ENCODE measurements at regions not wholly inside any gene's neighbourhood (a gene's known extent, or its start where the extent isn't known, plus 50 kb on each side); places are given as distances from the start of the nearest gene placed in this dataset.
"Not testable (repeated sequence)": the region's sequence is repeated elsewhere in the genome, so short reads cannot be mapped to it uniquely, and the experiment has no call there.

DNA sequence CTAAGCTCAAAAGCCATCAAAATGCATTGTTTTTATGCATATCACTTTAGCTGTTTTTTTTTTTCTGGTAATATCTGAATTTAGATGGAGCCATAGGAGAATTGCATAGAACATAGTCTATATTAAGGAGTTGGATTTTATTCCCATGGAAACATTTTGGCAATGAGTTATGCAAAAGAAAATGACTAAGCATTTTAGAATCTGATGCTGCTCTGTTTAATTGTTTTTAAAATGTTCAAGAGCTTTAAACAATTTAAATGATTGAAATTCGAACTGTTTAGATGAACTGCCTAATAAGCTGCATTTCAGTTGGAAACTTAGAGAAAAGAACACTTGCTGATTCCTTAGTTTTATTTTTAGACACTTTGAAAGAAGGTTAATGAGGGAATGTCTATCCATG lies 1531.5 kb upstream of the B3GALT2 start:
- DNase-seq (ENCODE audit: low read depth, low spot score), result no peak

DNA sequence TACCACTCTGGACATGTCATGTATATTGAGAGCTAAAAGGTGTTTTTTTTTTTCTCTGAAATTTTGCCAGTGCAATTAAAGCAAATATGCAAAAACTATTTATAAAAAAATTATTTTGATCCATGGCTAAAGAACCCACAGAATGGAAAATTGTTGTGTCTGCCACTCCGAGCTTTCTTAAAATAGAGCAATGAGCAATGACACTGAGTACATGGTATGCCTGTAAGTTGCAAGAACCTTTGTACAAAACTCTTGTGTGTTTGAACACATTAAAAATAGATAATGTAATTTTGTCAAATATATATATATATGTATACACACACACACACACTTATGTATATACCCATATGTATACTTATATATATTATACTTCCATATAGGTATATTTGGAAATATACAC lies 1530.9 kb upstream of the B3GALT2 start:
- no peak for DNase-seq (ENCODE audit: low read depth, low spot score)

DNA sequence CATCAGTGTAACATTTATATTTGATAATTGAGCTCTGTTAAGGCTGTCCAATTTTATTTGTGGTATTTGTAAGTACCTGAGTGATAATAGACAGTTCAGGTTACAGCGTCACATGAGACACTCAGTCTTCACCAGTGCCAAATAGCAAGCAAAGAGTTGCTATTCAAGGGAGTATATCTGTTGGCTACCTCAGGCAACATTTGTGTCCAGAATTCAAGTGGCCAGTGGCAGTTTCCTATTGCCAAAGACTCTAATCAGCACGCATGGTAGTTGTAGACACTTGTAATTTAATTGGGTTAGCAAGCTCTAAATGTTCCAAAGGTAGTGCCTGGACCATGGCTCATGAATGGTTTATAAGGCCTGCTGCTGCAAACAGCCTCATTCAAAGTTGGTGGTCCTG lies 1524.3 kb upstream of the B3GALT2 start:
- DNase-seq (ENCODE audit: low read depth, low spot score), result no peak

- DNase-seq (ENCODE audit: low read depth, low spot score), result no peak
Observed at GRCh38 chr1:194709439-194709838, 1523.0 kb upstream of the B3GALT2 start.

- DNase-seq (ENCODE audit: low read depth, low spot score), result no peak
Observed at GRCh38 chr1:194707074-194707473, 1520.7 kb upstream of the B3GALT2 start.

DNA sequence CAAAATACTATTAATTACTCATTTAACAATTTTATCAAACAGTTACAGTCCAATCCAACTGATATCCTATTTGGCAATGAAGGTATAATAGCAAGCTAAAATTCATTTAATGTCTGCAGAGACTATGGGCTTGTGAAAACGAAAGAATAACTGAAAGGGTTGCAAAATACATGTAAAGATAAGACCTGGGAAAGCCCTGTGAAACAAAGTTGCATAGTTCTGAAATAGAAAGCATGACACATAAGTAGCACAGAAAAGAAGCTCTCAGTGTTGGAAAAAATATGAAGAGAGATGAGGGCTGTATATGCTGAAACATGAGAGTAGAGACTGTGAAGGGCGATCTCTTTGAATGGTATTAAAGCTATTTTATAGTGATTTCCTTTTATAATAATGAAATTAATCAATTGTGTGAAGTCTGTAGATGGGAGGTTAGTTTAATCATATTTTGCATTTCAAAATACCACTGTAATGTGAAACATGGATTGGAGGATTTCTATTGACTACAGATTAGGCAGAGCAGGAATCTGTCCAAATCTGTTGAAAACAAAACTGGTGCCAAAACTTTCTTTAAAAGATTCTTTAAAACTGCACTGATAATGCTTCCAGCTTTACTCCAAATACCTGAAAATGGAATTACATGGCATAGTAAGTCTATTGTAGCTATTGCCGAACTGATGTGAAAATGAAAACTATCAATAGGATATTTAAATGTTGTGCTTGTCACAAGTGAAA lies 1518.9 kb upstream of the B3GALT2 start:
- DNase-seq (ENCODE audit: low read depth, low spot score), result no peak

DNA sequence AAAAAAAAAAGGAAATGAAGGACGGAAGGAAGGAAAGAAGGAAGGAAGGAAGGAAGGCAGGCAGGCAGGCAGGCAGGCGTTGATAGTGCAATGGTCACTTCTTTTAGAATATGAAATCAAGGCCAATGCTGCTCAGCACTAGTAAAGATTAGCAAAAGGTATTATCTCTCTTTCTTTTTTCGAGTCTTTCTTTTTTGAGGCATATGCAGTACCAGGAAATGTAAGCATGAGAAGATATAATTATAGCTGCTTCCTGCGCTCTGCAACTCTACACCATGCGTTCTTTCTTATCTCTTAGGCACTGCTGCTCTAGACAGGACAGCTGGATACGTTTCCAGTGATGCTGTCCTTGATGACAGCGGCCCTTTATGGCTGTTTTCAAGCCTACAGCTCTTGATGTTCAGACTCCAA lies 1512.5 kb upstream of the B3GALT2 start:
- no peak for DNase-seq (ENCODE audit: low read depth, low spot score)

- no peak for DNase-seq (ENCODE audit: low read depth, low spot score)
Observed at GRCh38 chr1:194693244-194693643, 1506.8 kb upstream of the B3GALT2 start.

DNA sequence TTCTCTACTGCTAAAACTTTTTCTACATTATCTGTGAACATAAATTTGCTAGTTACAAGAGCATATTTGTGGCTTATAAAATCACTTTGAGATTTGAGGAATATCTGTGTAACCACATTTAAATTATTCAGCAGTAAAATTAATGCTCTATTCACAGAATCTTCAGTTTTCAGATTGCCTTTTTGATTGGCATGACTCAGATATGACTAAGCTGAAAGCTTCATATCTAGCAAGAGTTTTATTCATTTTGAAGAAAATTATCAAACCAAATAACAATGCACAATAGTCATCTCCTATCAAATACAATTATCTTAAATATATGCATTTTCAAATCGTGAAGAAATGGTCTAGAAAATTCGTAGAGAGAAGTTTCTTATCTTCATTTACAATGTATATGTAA lies 1498.2 kb upstream of the B3GALT2 start:
- no peak for DNase-seq (ENCODE audit: low read depth, low spot score)

GRCh38 chr1:194658090-194658439 lies 1471.7 kb upstream of the B3GALT2 start:
- DNase-seq (ENCODE audit: low read depth, low spot score), result no peak

- DNase-seq (ENCODE audit: low read depth, low spot score), result no peak
Observed at GRCh38 chr1:194654956-194655355, 1468.5 kb upstream of the B3GALT2 start.

- DNase-seq (ENCODE audit: low read depth, low spot score), result no peak
Observed at GRCh38 chr1:194653385-194653784, 1467.0 kb upstream of the B3GALT2 start.

DNA sequence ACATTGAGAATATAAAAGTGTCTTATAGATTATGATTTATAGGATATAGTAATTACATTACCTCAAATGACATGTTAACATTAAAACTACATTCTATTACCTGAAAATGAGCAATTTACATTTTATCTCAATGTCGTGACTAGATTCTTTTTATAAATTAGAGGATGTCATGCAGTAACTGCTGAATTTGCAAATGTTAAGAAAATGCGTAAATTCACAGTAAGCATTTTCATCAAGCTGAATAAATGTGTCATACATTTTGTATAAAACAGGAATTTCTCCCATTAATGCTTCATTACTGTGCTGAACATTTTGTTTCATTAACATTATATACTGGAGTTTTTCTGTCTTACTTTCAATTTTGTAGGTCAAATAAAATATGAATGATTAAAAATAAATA lies 1460.7 kb upstream of the B3GALT2 start:
- DNase-seq (ENCODE audit: low read depth, low spot score), result no peak

DNA sequence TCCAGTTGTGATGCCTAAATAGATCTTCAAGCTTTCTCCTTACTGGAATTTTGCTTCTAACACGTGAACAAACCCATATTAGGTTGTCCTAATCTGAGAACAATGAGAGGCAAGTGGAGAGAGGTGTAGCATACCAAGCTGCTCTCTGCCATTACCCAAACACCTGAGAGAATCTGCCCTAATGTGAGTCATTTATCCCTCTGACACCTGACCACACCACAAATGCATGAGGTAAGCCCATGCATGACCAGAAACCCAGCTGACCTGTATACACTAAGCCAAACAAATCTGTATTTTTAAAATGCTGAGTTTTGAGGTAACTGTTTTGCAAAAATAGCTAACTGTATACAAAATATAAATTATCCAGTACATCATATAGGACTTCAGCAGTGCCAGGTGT lies 1458.1 kb upstream of the B3GALT2 start:
- no peak for DNase-seq (ENCODE audit: low read depth, low spot score)

DNA sequence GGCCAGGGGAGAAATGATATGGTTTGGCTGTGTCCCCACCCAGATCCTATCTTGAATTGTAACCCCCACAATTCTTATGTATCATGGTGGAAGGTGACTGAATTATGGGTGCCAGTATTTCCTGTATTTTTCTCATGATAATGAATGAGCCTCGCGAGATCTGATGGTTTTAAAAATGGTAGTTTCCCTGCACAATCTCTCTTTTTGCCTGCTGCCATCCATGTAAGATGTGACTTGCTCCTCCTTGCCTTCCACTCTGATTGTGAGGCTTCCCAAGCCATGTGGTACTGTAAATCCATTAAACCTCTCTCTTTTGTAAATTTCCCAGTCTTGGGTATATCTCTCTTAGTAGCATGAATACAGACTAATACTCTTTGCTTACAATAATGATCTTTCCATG lies 1453.9 kb upstream of the B3GALT2 start:
- no peak for DNase-seq (ENCODE audit: low read depth, low spot score)

DNA sequence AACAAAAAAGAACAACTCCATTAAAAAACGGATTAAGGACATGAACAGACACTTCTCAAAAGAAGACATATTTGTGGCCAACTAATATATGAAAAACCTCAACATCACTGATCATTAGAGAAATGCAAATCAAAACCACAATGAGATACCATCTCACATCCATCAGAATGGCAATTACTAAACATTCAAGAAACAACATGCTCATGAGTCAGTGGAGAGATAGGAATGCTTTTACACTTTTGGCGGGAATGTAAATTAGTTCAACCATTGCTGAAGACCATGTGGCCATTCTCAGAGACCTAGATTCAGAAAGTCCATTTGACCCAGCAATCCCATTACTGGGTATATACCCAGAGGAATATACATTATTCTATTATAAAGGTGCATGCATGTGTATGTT lies 1442.6 kb upstream of the B3GALT2 start:
- no peak for DNase-seq (ENCODE audit: low read depth, low spot score)

- no peak for DNase-seq (ENCODE audit: low read depth, low spot score)
Observed at GRCh38 chr1:194624833-194625232, 1438.4 kb upstream of the B3GALT2 start.

GRCh38 chr1:194618101-194618500 lies 1431.7 kb upstream of the B3GALT2 start:
- no peak for DNase-seq (ENCODE audit: low read depth, low spot score)

- not testable (repeated sequence) for DNase-seq (ENCODE audit: low read depth, low spot score)
Observed at GRCh38 chr1:194617272-194617671, 1430.9 kb upstream of the B3GALT2 start.

GRCh38 chr1:194616835-194617234 lies 1430.4 kb upstream of the B3GALT2 start:
- no peak for DNase-seq (ENCODE audit: low read depth, low spot score)

- no peak for DNase-seq (ENCODE audit: low read depth, low spot score)
Observed at GRCh38 chr1:194602184-194602583, 1415.8 kb upstream of the B3GALT2 start.

DNA sequence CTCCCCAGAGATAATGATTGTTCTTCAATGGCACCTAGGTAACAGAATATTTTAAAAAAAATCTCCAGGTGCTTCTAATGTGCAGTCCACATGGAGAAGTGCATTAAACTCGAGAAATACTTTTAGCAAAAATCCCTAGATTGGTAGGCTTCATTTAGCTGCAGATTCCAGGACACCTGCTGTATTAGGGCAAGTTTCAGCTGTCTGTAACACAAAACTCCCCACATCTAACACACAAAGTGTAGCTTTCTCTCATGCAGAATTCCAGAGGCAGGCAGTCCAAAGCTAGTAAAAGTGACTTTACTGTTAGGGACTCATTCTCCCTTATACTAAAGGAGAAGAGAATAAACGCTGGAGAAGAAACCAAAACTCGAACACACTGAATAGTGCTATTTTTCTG lies 1414.3 kb upstream of the B3GALT2 start:
- DNase-seq (ENCODE audit: low read depth, low spot score), result no peak

DNA sequence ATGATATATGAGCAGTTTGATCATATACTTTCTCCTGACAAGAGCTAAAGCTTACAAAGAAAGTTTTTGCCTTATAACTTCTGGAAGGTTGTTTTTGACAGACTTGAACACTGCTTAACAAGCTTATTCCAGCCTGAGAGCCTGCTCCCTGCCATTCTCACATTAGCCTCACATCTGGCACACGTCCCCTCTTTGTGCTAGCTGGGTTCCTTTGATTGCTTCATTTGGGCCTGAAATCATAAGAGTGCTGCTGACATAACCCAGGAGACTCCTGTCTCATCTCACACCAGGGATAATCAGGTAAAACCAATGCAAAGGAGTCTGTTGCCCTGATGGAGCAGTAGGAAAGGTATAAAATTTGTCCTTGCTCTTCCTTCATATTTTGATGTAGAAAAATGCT lies 1411.7 kb upstream of the B3GALT2 start:
- no peak for DNase-seq (ENCODE audit: low read depth, low spot score)

DNA sequence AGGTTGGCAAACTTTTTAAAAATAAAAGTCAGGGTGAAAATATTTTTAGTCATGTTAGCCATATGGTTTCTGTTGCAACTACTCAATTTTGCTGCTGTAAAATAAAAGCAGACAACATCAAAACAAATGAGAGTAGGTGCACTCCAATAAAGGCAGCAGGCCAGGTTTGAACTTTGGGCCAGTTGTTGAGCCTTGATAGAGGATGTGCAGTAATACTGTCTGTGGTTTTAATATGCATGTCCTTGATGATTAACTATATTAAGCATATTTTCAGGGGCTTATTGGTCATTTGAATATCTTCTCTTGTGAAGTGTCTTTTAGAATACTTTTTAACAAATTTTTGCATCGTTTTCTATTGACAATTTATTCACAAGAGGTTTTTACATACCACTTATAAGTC lies 1399.9 kb upstream of the B3GALT2 start:
- no peak for DNase-seq (ENCODE audit: low read depth, low spot score)
